ENCODE measurements at regions not wholly inside any gene's neighbourhood (a gene's known extent, or its start where the extent isn't known, plus 50 kb on each side); places are given as distances from the start of the nearest gene placed in this dataset.
"Not testable (repeated sequence)": the region's sequence is repeated elsewhere in the genome, so short reads cannot be mapped to it uniquely, and the experiment has no call there.

DNA sequence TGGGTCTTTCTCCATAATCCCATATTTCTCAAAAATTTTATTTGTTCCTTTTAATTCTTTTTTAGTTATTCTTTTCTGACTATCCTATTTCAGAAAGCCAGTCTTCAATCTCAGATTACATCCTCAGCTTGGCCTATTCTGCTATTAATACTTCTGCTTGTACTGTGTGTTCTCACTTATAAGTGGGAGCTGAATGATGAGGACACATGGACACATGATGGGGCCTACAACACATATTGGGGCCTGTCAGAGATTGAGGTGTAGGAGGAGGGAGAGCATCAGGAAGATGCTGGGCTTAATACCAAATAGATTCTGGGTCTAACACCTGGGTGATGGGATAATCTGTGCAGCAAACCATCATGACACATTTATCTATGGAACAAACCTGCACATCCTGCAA is 82.3 kb downstream of the MAGEE1 start:
- no peak for DNase-seq

GRCh38 chrX:76517544-76517943 is 90.0 kb downstream of the MAGEE1 start:
- DNase-seq: no peak

DNA sequence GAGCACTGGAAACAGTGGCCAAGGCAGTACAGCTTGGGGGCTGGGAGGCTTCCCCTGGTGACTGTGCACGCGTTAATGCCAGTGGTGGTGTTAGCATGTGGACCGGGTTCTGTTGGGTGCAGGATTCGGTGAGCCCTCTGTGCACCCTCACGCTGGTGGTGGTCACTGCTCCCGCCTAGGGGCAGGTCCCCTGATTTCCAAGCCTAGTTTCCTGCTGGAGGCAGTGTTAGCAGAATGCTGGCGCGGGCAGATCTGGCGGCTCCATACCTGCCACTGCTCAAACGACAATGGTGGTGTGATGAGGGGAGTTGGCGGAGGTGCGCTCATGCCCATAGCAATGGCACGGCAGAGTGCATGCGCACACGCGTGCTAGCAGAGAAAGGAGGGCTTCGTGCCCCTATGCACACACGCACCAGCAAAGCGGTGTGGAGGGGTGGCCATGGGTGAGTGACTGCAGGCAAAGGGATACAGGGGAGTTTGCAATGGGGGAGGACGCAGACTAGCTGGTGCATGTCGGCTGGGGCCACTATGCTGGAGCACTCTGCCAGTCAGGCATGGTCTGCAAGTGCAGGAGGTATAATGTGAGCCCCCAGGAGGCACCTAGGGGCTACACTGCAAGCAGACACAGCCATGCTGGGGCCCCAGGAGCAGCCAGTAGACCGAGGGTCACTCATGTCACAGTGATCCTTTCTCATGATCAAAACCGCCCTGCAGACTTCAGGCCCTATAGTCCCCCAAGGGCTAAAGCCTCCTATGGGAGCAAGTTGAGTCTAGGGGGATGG is 93.0 kb downstream of the MAGEE1 start:
- no peak for DNase-seq

- not testable (repeated sequence) for DNase-seq
Observed at GRCh38 chrX:76535675-76536074, 108.2 kb downstream of the MAGEE1 start.

DNA sequence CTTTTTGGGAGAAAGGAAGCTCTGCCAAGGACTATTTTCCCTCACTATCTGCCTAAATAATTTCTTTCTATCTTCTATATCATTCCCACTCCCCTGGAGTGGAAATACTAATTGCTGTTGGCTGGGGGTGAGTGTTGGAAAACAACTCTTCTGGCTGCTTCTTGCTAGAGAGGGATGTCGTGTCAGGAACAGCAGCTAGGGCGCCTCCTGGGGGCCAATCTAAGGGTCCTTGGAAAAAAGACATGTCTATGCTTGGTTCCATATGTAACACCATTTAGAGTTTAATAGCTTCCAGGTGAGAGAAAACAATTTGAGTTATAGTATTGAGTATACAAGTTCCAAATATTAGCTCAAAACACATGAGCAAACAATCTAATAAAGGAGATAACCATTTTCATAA is 111.3 kb downstream of the MAGEE1 start:
- no peak for DNase-seq

- DNase-seq: not testable (repeated sequence)
Observed at GRCh38 chrX:76543381-76543780, 115.9 kb downstream of the MAGEE1 start.

DNA sequence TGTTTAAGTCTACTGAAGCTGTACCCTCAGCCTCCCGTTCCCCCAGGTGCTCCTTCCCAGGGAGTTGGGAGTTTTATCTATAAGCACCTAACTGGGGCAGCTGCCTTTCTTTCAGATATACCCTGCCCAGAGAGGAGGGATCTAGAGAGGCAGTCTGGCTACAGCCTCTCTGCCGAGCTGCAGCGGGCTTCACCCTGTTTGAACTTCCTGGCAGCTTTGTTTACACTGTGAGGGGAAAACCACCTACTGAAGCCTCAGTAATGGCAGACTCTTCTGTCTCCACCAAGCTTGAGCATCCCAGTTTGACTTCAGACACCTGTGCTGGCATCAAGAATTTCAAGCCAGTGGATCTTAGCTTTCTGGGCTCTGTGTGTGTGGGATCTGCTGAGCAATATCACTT is 122.5 kb downstream of the MAGEE1 start:
- no peak for DNase-seq

DNA sequence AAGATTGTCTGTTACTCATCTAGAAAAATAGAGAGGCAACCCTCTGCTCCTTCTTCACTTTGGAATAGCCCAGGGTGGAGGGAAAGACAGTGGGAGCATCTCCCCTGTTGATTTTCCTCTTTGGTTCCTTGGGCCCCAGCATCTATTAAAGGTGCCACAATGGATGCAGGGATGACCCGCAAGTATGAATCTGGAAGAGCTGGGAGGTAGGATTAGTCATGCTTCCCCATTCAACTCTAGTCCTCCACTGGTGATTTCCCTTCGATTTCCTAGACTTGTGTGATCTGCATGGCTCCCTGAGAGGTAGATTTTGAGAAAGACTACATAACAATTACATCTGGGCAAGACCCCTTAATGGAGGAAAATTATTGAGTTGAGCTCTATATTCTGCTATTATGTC is 127.8 kb downstream of the MAGEE1 start:
- no peak for DNase-seq

DNA sequence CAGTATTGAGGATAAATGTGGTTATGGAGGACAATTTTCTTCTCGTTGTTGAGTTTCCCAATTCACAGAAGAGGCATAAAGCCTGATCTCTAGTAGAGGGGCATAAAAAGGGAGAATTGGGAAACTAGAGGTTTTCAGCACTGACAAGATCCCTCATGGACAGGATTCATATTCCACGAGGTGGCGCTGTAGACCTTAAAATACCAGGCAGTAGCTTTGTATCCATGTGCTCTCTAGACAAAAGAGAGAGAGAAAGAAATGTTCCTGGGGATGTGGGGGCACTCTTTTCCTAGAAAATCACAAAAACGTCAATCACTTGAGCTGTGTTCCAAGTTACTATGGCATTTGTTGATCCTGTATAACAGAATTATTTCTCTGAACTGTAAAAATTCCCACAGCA is 128.3 kb downstream of the MAGEE1 start:
- DNase-seq: peak in 1 of 2 experiments; percentile 2

DNA sequence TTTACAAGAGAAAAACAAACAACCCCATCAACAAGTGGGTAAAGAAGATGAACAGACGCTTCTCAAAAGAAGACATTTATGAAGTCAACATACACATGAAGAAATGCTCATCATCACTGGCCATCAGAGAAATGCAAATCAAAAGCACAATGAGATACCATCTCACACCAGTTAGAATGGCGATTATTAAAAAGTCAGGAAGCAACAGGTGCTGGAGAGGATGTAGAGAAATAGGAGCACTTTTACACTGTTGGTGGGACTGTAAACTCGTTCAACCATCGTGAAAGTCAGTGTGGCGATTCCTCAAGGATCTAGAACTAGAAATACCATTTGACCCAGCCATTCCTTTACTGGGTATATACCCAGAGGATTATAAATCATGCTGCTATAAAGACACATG is 137.3 kb downstream of the MAGEE1 start:
- DNase-seq: not testable (repeated sequence)

DNA sequence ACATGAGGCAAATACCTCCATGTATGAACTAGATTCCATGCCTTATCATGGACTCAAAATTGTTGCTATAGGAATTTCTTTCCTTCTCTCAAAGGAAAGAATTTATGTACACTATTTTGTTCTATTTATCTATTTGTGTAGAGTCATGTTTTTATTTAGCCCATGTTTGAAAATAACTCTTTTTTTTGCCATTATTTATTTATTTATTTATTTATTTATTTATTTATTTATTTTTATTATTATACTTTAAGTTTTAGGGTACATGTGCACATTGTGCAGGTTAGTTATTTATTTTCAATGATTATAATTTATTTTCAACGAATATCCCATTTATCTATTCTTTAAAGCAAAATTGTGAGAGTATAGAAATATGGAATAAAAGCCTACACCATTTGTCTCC is 177.9 kb downstream of the MAGEE1 start:
- no peak for DNase-seq

DNA sequence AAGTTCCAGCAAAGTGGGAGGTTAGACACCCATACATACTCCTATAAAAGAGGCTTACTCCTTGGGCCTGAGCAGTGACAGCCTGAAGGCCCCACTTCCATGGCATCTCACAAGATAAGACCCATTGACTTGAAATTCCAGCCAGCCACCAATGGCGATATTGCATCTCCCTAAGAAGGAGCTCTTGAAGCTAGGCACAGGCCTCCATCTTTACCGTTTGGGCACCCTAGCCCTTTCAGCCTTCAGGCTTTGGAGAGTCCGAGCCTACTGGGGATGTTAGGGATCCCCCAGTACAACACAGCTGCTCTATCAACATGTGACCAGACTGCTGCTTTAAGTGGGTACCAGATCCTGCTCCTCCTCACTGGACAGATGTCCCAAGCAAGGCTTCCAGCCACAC is 189.5 kb downstream of the MAGEE1 start:
- no peak for DNase-seq

- DNase-seq: no peak
Observed at GRCh38 chrX:76643590-76643989, 216.1 kb downstream of the MAGEE1 start.

DNA sequence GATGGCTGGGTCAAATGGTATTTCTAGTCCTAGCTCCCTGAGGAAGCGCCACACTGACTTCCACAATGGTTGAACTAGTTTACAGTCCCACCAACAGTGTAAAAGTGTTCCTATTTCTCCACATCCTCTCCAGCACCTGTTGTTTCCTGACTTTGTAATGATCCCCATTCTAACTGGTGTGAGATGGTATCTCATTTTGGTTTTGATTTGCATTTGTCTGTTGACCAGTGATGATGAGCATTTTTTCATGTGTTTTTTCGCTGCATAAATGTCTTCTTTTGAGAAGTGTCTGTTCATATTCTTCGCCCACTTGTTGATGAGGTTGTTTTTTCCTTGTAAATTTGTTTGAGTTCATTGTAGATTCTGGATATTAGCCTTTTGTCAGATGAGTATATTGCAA is 223.9 kb downstream of the MAGEE1 start:
- DNase-seq: not testable (repeated sequence)

DNA sequence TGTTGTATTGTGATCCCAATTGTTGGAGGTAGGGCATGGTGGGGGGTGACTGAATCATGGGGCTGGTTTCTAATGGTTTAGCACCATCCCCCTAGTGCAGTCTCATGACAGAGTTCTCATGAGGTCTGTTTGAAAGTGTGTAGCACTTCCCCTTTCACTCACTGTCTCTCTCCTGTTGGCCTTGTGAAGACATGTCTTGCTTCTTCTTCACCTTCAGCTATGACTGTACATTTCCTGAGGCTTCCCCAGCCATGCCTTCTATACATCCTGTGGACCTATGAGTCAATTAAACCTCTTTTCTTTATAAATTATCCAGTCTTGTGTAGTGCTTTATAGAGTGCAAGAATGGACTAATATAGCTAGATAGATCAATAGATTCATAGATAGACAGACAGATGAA is 230.0 kb downstream of the MAGEE1 start:
- DNase-seq: no peak
